HCT116 (cell line): ENCODE measurements at regions not wholly inside any gene's neighbourhood (a gene's known extent, or its start where the extent isn't known, plus 50 kb on each side); places are given as distances from the start of the nearest gene placed in this dataset.

Source experiments
- ATAC-seq: fragments of 200-7000 bp; cut with Tn5 transposase; 2 replicates; pipeline ENCODE4 v1.9.1; 2020; ENCODE audit warnings: mild to moderate bottlenecking, moderate library complexity
- BruUV-seq: library from RNA; stranded (reverse); fragments of 400-500 nt; replicated peaks from 2 replicates; lab custom pipeline; 2021; lab: Mats Ljungman, UMichigan
- CTCF ChIA-PET: fragments of 300-600 bp; sonication (Branson Sonifier 250); formaldehyde crosslinking; loops from one replicate; lab custom pipeline; 2021; ENCODE audit warnings: antibody characterized with exemption; lab: Charles Lee
- POLR2A ChIA-PET: fragments of 300-600, 350-600 bp; sonication (Branson Sonifier 250); formaldehyde crosslinking; loops from one replicate; lab custom pipeline; 2021; ENCODE audit warnings: antibody characterized with exemption; lab: Charles Lee
- RAD21 ChIA-PET, 2 experiments: fragments of 300-600 bp; sonication (Branson Sonifier 250); formaldehyde crosslinking; loops; one replicate each; lab custom pipeline; 2023; ENCODE audit warnings: low total read pairs in 2 of 2; ENCODE audit not compliant: uncharacterized antibody in 2 of 2, unreplicated experiment in 2 of 2, low non-redundant PET in 1 of 2; lab: Charles Lee
- DNase-seq: peaks from one replicate; pipeline ENCODE4 v3.0.0-alpha.2; 2010; ENCODE audit warnings: low read depth, low spot score
- H2AFZ ChIP-seq: fragments of 200-600 bp; shearing (Covaris generic), sonication (generic); 2 replicates; pipeline ENCODE4 v1.6.1; 2017; ENCODE audit warnings: low read depth, mixed run types, mixed read lengths, antibody characterized with exemption, low read length; ENCODE audit not compliant: poor library complexity, severe bottlenecking
- H3K27ac ChIP-seq: 2 replicates; pipeline ENCODE4 v1.5.1; 2012; ENCODE audit warnings: low read depth, low read length
- H3K27me3 ChIP-seq: fragments of 200-600 bp; sonication (generic); 2 replicates; pipeline ENCODE4 v1.6.1; 2016; ENCODE audit warnings: mixed run types, low read length, mixed read lengths; ENCODE audit not compliant: insufficient read depth
- H3K36me3 ChIP-seq, 2 experiments: fragments of 200-500 bp in 1 of 2; fragments of 200-600 bp in 1 of 2; sonication (Bioruptor generic) in 1 of 2; sonication (generic) in 1 of 2; 2 replicates each; pipeline versions ENCODE4 v1.5.1 to v1.6.1; 2014 to 2016; ENCODE audit warnings: low read length in 2 of 2, inconsistent platforms in 1 of 2, mixed read lengths in 1 of 2, mixed run types in 1 of 2; ENCODE audit not compliant: insufficient read depth in 2 of 2, control insufficient read depth in 1 of 2
- H3K4me1 ChIP-seq, 2 experiments: fragments of 200-600 bp in 1 of 2; sonication (generic) in 1 of 2; 2 replicates each; pipeline versions ENCODE4 v1.5.1 to v1.6.1; 2012 to 2017; ENCODE audit warnings: low read length in 2 of 2, inconsistent platforms in 1 of 2, mild to moderate bottlenecking in 1 of 2, mixed read lengths in 1 of 2, mixed run types in 1 of 2, moderate library complexity in 1 of 2; ENCODE audit not compliant: insufficient read depth in 2 of 2, control insufficient read depth in 1 of 2
- H3K4me2 ChIP-seq: fragments of 200-600 bp; sonication (generic); 2 replicates; pipeline ENCODE4 v1.6.1; 2017; ENCODE audit warnings: mixed run types, low read length, mixed read lengths
- H3K4me3 ChIP-seq, 2 experiments: fragments of 200-600 bp in 1 of 2; sonication (generic) in 1 of 2; replicated peaks in 1 of 2; 2 replicates each; pipeline ENCODE4 v1.5.1; 2011 to 2016; ENCODE audit warnings: low read length in 2 of 2, control low read depth in 1 of 2, low read depth in 1 of 2, mild to moderate bottlenecking in 1 of 2, mixed read lengths in 1 of 2, mixed run types in 1 of 2
- H3K79me2 ChIP-seq: fragments of 200-600 bp; sonication (generic); 2 replicates; pipeline ENCODE4 v1.6.1; 2017; ENCODE audit warnings: mild to moderate bottlenecking, mixed run types, low read length, moderate library complexity, mixed read lengths; ENCODE audit not compliant: insufficient read depth
- H3K9ac ChIP-seq: fragments of 200-600 bp; sonication (generic); 2 replicates; pipeline ENCODE4 v1.6.1; 2016; ENCODE audit warnings: low read length, mixed read lengths
- H3K9me2 ChIP-seq: fragments of 200-600 bp; sonication (generic), shearing (Covaris generic); 2 replicates; pipeline ENCODE4 v1.6.1; 2017; ENCODE audit warnings: mixed run types, mild to moderate bottlenecking, moderate library complexity; ENCODE audit not compliant: insufficient read depth
- H3K9me3 ChIP-seq, 2 experiments: fragments of 200-500 bp in 1 of 2; fragments of 200-600 bp in 1 of 2; sonication (Bioruptor generic) in 1 of 2; sonication (generic) in 1 of 2; 2 replicates each; pipeline ENCODE4 v1.6.1; 2014 to 2017; ENCODE audit warnings: low read length in 2 of 2, mixed read lengths in 2 of 2, inconsistent platforms in 1 of 2, low read depth in 1 of 2, mild to moderate bottlenecking in 1 of 2, mixed run types in 1 of 2, moderate library complexity in 1 of 2; ENCODE audit not compliant: control insufficient read depth in 1 of 2, insufficient read depth in 1 of 2
- H4K20me1 ChIP-seq: fragments of 200-600 bp; sonication (generic), shearing (Covaris generic); 2 replicates; pipeline ENCODE4 v1.6.1; 2017; ENCODE audit warnings: mixed run types, mild to moderate bottlenecking, moderate library complexity; ENCODE audit not compliant: insufficient read depth
- CBX3 ChIP-seq: IDR thresholded peaks from 2 replicates; pipeline ENCODE4 v1.6.1; 2012; ENCODE audit warnings: low read depth
- EZH2 ChIP-seq: fragments of 200-600 bp; sonication (generic); IDR thresholded peaks from 2 replicates; pipeline ENCODE4 v1.6.1; 2017; ENCODE audit warnings: antibody characterized with exemption, mixed run types
- EZH2phosphoT487 ChIP-seq: fragments of 200-600 bp; IDR thresholded peaks from 2 replicates; pipeline ENCODE4 v1.6.1; 2018; ENCODE audit warnings: antibody characterized with exemption, borderline replicate concordance
- FOSL1 ChIP-seq: IDR thresholded peaks from 2 replicates; pipeline ENCODE4 v1.6.1; 2012; ENCODE audit warnings: low read depth
- POLR2A ChIP-seq: IDR thresholded peaks from 2 replicates; pipeline ENCODE4 v1.7.0; 2011; ENCODE audit warnings: borderline replicate concordance; ENCODE audit not compliant: insufficient read depth, insufficient read length; ENCODE audit errors: extremely low read depth
- RAD21 ChIP-seq: IDR thresholded peaks from 2 replicates; pipeline ENCODE4 v1.6.1; 2012; ENCODE audit warnings: low read depth, mild to moderate bottlenecking
- SIN3A ChIP-seq: IDR thresholded peaks from 2 replicates; pipeline ENCODE4 v1.6.1; 2012; ENCODE audit warnings: low read depth
- SP1 ChIP-seq: IDR thresholded peaks from 2 replicates; pipeline ENCODE4 v1.6.1; 2012; ENCODE audit warnings: low read depth
- YY1 ChIP-seq: IDR thresholded peaks from 2 replicates; pipeline ENCODE4 v1.6.1; 2011; ENCODE audit warnings: low read length, low read depth, moderate library complexity, mild to moderate bottlenecking; ENCODE audit not compliant: insufficient replicate concordance; ENCODE audit errors: extremely low read depth
- intact Hi-C: fragments of 100-400 bp; cut with micrococcal nuclease; formaldehyde crosslinking; loops from 2 replicates; pipeline ENCODE4 v1.10.0; 2022
- TF ChIP-seq, protein P1 (sequence below): IDR thresholded peaks from 2 replicates; pipeline ENCODE4 v1.6.1; 2012
- TF ChIP-seq, protein P2 (sequence below), 3 experiments: fragments of 200-600 bp in 1 of 3; sonication (generic) in 1 of 3; IDR thresholded peaks in 2 of 3; conservative IDR thresholded peaks in 1 of 3; 2 replicates each; pipeline ENCODE4 v1.5.1; 2012 to 2017; ENCODE audit warnings: low read depth in 2 of 3, low read length in 2 of 3, antibody characterized with exemption in 1 of 3, borderline replicate concordance in 1 of 3, control low read depth in 1 of 3, mild to moderate bottlenecking in 1 of 3, mixed read lengths in 1 of 3, mixed run types in 1 of 3, moderate library complexity in 1 of 3; ENCODE audit not compliant: insufficient read depth in 1 of 3
- TF ChIP-seq, protein P3 (sequence below): IDR thresholded peaks from 2 replicates; pipeline ENCODE4 v1.6.1; 2012; ENCODE audit warnings: low read depth

DNA sequence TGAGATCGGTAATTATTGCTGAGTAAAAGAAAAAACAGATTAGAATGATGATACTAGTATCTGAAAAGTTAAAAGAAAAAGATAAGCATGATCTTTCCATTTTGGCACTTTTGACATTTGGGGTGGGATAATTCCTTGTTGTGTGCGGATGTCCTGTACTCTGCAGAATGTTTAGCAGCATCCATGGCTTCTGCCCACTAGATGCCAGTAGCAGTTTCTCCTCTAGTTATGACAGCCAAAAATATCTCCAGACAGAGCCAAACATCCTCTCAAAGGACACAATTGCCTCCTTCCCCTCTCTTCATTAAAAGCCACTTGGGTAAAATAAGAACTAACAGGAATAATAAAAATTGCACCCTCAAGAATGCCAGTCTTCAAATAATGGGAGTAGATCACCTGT, 468.8 kb upstream of the GRM7 start:
- Histone ChIP-seq H3K79me2 (no peaks in the 10 kb centered on the region), H3K4me2 (no peak overlapping the region), H3K9me3 (no peaks in the 10 kb centered on the region), H3K9ac (no peak overlapping the region), H3K36me3 (no peaks in the 10 kb centered on the region), H3K9me2 (no peaks in the 10 kb centered on the region), H4K20me1 (no peaks in the 10 kb centered on the region), H3K4me3 (no peak overlapping the region), H3K4me1 (no peaks in the 10 kb centered on the region), H3K27ac (no peak overlapping the region), H3K27me3 (no peaks in the 10 kb centered on the region), H2AFZ (no peak overlapping the region)
- ChIA-PET POLR2A (no interaction called here), CTCF (no interaction called here), RAD21 (no interaction called here)
- TF ChIP-seq EZH2phosphoT487 (no peak), RAD21 (peak; percentile 22), FOSL1 (no peak), EZH2 (no peak), POLR2A (no peak)
- TF ChIP-seq, protein P1, sequence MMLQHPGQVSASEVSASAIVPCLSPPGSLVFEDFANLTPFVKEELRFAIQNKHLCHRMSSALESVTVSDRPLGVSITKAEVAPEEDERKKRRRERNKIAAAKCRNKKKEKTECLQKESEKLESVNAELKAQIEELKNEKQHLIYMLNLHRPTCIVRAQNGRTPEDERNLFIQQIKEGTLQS = no peak
- TF ChIP-seq, protein P2, sequence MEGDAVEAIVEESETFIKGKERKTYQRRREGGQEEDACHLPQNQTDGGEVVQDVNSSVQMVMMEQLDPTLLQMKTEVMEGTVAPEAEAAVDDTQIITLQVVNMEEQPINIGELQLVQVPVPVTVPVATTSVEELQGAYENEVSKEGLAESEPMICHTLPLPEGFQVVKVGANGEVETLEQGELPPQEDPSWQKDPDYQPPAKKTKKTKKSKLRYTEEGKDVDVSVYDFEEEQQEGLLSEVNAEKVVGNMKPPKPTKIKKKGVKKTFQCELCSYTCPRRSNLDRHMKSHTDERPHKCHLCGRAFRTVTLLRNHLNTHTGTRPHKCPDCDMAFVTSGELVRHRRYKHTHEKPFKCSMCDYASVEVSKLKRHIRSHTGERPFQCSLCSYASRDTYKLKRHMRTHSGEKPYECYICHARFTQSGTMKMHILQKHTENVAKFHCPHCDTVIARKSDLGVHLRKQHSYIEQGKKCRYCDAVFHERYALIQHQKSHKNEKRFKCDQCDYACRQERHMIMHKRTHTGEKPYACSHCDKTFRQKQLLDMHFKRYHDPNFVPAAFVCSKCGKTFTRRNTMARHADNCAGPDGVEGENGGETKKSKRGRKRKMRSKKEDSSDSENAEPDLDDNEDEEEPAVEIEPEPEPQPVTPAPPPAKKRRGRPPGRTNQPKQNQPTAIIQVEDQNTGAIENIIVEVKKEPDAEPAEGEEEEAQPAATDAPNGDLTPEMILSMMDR (IDR thresholded peaks at IDR 0.05 in 2 of 3, conservative IDR thresholded peaks at IDR 0.05 in 1 of 3; ENCODE audit: borderline replicate concordance in 1 of 3, insufficient read depth in 1 of 3, low read depth in 2 of 3, low read length in 2 of 3) = peak in 1 of 3 experiments; percentile 22; a peak in 1 of 6 replicates
- no TSS peak for BruUV-seq
- intact Hi-C loops = no loop called here
- DNase-seq (no peak), ATAC-seq (no peak)

DNA sequence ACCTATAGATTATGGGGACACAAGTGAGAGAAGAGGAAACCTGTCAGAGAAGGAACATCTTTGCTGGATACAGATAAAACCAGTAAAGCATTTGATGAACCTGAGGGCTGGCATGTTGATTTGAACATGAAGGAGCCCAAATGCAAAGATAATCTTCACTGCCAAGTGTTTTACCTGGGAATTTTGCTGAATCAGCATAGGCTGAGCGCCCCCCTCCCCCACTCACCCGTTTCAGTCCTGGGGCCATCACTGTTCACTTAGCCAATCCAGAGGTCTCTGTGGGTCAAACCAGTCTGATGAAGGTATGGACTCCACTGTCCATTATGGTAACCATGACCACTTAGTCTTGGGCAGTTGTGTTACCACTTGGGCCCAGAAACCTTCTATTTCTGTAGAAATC, 466.0 kb upstream of the GRM7 start:
- Histone ChIP-seq H3K9ac (no peak overlapping the region), H4K20me1 (no peaks in the 10 kb centered on the region), H2AFZ (no peak overlapping the region), H3K4me3 (no peak overlapping the region), H3K9me2 (no peaks in the 10 kb centered on the region), H3K27ac (no peak overlapping the region), H3K4me2 (no peak overlapping the region), H3K36me3 (no peaks in the 10 kb centered on the region), H3K27me3 (no peaks in the 10 kb centered on the region), H3K4me1 (no peaks in the 10 kb centered on the region), H3K79me2 (no peaks in the 10 kb centered on the region), H3K9me3 (no peaks in the 10 kb centered on the region)
- intact Hi-C loops = no loop called here
- POLR2A ChIA-PET = no interaction called here
- CTCF ChIA-PET = no interaction called here
- RAD21 ChIA-PET = no interaction called here
- DNase-seq = no peak
- BruUV-seq = no TSS peak
- ATAC-seq = no peak
- TF ChIP-seq SIN3A = no peak
- TF ChIP-seq, protein P2 (IDR thresholded peaks at IDR 0.05 in 2 of 3, conservative IDR thresholded peaks at IDR 0.05 in 1 of 3; ENCODE audit: borderline replicate concordance in 1 of 3, insufficient read depth in 1 of 3, low read depth in 2 of 3, low read length in 2 of 3) = no peak
- TF ChIP-seq, protein P3, sequence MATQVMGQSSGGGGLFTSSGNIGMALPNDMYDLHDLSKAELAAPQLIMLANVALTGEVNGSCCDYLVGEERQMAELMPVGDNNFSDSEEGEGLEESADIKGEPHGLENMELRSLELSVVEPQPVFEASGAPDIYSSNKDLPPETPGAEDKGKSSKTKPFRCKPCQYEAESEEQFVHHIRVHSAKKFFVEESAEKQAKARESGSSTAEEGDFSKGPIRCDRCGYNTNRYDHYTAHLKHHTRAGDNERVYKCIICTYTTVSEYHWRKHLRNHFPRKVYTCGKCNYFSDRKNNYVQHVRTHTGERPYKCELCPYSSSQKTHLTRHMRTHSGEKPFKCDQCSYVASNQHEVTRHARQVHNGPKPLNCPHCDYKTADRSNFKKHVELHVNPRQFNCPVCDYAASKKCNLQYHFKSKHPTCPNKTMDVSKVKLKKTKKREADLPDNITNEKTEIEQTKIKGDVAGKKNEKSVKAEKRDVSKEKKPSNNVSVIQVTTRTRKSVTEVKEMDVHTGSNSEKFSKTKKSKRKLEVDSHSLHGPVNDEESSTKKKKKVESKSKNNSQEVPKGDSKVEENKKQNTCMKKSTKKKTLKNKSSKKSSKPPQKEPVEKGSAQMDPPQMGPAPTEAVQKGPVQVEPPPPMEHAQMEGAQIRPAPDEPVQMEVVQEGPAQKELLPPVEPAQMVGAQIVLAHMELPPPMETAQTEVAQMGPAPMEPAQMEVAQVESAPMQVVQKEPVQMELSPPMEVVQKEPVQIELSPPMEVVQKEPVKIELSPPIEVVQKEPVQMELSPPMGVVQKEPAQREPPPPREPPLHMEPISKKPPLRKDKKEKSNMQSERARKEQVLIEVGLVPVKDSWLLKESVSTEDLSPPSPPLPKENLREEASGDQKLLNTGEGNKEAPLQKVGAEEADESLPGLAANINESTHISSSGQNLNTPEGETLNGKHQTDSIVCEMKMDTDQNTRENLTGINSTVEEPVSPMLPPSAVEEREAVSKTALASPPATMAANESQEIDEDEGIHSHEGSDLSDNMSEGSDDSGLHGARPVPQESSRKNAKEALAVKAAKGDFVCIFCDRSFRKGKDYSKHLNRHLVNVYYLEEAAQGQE = no peak
- TF ChIP-seq YY1 = no peak
- TF ChIP-seq CBX3 = no peak
- TF ChIP-seq, protein P1 = no peak
- no peak for TF ChIP-seq SP1
